ENCODE measurements at regions not wholly inside any gene's neighbourhood (a gene's known extent, or its start where the extent isn't known, plus 50 kb on each side); places are given as distances from the start of the nearest gene placed in this dataset.
A peak's percentile ranks its signal among the peaks of the same experiment; 100 is the strongest.

- no peak for DNase-seq
These were observed 684.9 kb downstream of the TRAM1L1 start for GRCh38 chr4:116400480-116400879.

- no peak for DNase-seq
These were observed 687.7 kb downstream of the TRAM1L1 start for GRCh38 chr4:116397714-116398113.

GRCh38 chr4:116397291-116397690 lies 688.1 kb downstream of the TRAM1L1 start:
- no peak for DNase-seq

- no peak for DNase-seq
These were observed 690.0 kb downstream of the TRAM1L1 start for GRCh38 chr4:116395408-116395807.

- no peak for DNase-seq
These were observed 694.4 kb downstream of the TRAM1L1 start for GRCh38 chr4:116391020-116391419.

GRCh38 chr4:116389139-116389538 lies 696.2 kb downstream of the TRAM1L1 start:
- DNase-seq = no peak

GRCh38 chr4:116387937-116388474 lies 697.4 kb downstream of the TRAM1L1 start:
- no peak for DNase-seq

GRCh38 chr4:116386856-116387255 lies 698.5 kb downstream of the TRAM1L1 start:
- DNase-seq = no peak

GRCh38 chr4:116385583-116385982 lies 699.8 kb downstream of the TRAM1L1 start:
- DNase-seq = no peak

- DNase-seq = no peak
These were observed 710.6 kb downstream of the TRAM1L1 start for GRCh38 chr4:116374815-116375214.

GRCh38 chr4:116362583-116362982 lies 722.8 kb downstream of the TRAM1L1 start:
- DNase-seq = no peak

GRCh38 chr4:116361790-116362189 lies 723.6 kb downstream of the TRAM1L1 start:
- no peak for DNase-seq

GRCh38 chr4:116358633-116359222 lies 726.6 kb downstream of the TRAM1L1 start:
- peak in 1 of 2 donors; percentile 29 for DNase-seq

GRCh38 chr4:116357758-116358157 lies 727.6 kb downstream of the TRAM1L1 start:
- DNase-seq = peak in 1 of 2 donors; percentile 12

GRCh38 chr4:116346750-116347149 lies 738.6 kb downstream of the TRAM1L1 start:
- no peak for DNase-seq

- DNase-seq = no peak
These were observed 741.6 kb downstream of the TRAM1L1 start for GRCh38 chr4:116343809-116344208.

- DNase-seq = no peak
These were observed 743.2 kb downstream of the TRAM1L1 start for GRCh38 chr4:116342143-116342542.

- no peak for DNase-seq
These were observed 752.9 kb downstream of the TRAM1L1 start for GRCh38 chr4:116332508-116332907.

GRCh38 chr4:116328261-116328860 lies 757.0 kb downstream of the TRAM1L1 start:
- DNase-seq = no peak

- no peak for DNase-seq
These were observed 761.8 kb downstream of the TRAM1L1 start for GRCh38 chr4:116323606-116324005.

GRCh38 chr4:116321471-116321870 lies 763.9 kb downstream of the TRAM1L1 start:
- DNase-seq = no peak

GRCh38 chr4:116320859-116321258 lies 764.5 kb downstream of the TRAM1L1 start:
- no peak for DNase-seq

- no peak for DNase-seq
These were observed 781.6 kb downstream of the TRAM1L1 start for GRCh38 chr4:116303736-116304188.

GRCh38 chr4:116302990-116303735 lies 782.2 kb downstream of the TRAM1L1 start:
- no peak for DNase-seq

Measured in CD4-positive, alpha-beta T cell treated with Interleukin-4 for 1 hour (primary cell).